Left colon (tissue), 2 donors: ENCODE measurements at regions not wholly inside any gene's neighbourhood (a gene's known extent, or its start where the extent isn't known, plus 50 kb on each side); places are given as distances from the start of the nearest gene placed in this dataset.
"Not testable (repeated sequence)": the region's sequence is repeated elsewhere in the genome, so short reads cannot be mapped to it uniquely, and the experiment has no call there.

Experiments
- ATAC-seq: fragments of 200-7000 bp; cut with Tn5 transposase; one replicate; pipeline ENCODE4 v1.9.1; 2020; ENCODE audit warnings: mild to moderate bottlenecking, moderate library complexity
- DNase-seq, 2 donors: peaks; one replicate each; pipeline ENCODE4 v3.0.0-alpha.2; 2020
- intact Hi-C, 2 donors: fragments of 100-400 bp; cut with DNase I in 1 of 2; cut with micrococcal nuclease in 1 of 2; formaldehyde crosslinking; loops; one replicate each; pipeline versions ENCODE4 v1.11.2 to v1.14.0; 2022; cut with DNase I, micrococcal nuclease
- donor health status: DM: no; HTN: no; CAD: no.
- donor health status: DM: yes; HTN: yes; CAD: no.

GRCh38 chr1:191707288-191707687 is 451.0 kb upstream of the RGS18 start:
- no peak for DNase-seq
- ATAC-seq: no peak
- intact Hi-C loops: no loop called here

- ATAC-seq (no peak), DNase-seq (no peak)
- intact Hi-C loops: no loop called here
These were observed 449.0 kb upstream of the RGS18 start for GRCh38 chr1:191709215-191709614.

- no peak for DNase-seq
- intact Hi-C loops: no loop called here
These were observed 446.3 kb upstream of the RGS18 start for GRCh38 chr1:191711961-191712360.

GRCh38 chr1:191714845-191715244 is 443.4 kb upstream of the RGS18 start:
- no peak for DNase-seq
- intact Hi-C loops: no loop called here
- ATAC-seq: no peak

More at GRCh38 chr1:191711961-191712360, 446.3 kb upstream of the RGS18 start:
- no peak for ATAC-seq

GRCh38 chr1:191729742-191730141 is 428.5 kb upstream of the RGS18 start:
- intact Hi-C loops: no loop called here
- ATAC-seq: no peak
- no peak for DNase-seq

- DNase-seq, ATAC-seq, intact Hi-C loops: not testable (repeated sequence)
These were observed 426.5 kb upstream of the RGS18 start for GRCh38 chr1:191731608-191732302.

- DNase-seq: no peak
- no peak for ATAC-seq
- intact Hi-C loops: no loop called here
These were observed 423.9 kb upstream of the RGS18 start for GRCh38 chr1:191734321-191734720.

- no peak for DNase-seq
- ATAC-seq: no peak
- intact Hi-C loops: no loop called here
These were observed 418.7 kb upstream of the RGS18 start for GRCh38 chr1:191739544-191739943.

GRCh38 chr1:191752342-191752741 is 405.9 kb upstream of the RGS18 start:
- intact Hi-C loops: no loop called here
- no peak for ATAC-seq
- DNase-seq: no peak

GRCh38 chr1:191760016-191760415 is 398.2 kb upstream of the RGS18 start:
- no peak for DNase-seq
- intact Hi-C loops: no loop called here
- ATAC-seq: no peak

- ATAC-seq: no peak
- intact Hi-C loops: no loop called here
- DNase-seq: no peak
These were observed 369.7 kb upstream of the RGS18 start for GRCh38 chr1:191788551-191788950.

- ATAC-seq (no peak), DNase-seq (no peak)
- intact Hi-C loops: no loop called here
These were observed 360.1 kb upstream of the RGS18 start for GRCh38 chr1:191798178-191798577.

- DNase-seq (no peak), ATAC-seq (no peak)
- intact Hi-C loops: no loop called here
These were observed 354.0 kb upstream of the RGS18 start for GRCh38 chr1:191804311-191804710.

- ATAC-seq, intact Hi-C loops, DNase-seq: not testable (repeated sequence)
These were observed 344.7 kb upstream of the RGS18 start for GRCh38 chr1:191813593-191813992.

- ATAC-seq: no peak
- intact Hi-C loops: no loop called here
- DNase-seq: no peak
These were observed 340.1 kb upstream of the RGS18 start for GRCh38 chr1:191818198-191818597.

GRCh38 chr1:191831572-191831971 is 326.7 kb upstream of the RGS18 start:
- no peak for DNase-seq
- intact Hi-C loops: no loop called here
- no peak for ATAC-seq

GRCh38 chr1:191839891-191840290 is 318.4 kb upstream of the RGS18 start:
- no peak for DNase-seq
- intact Hi-C loops: no loop called here
- no peak for ATAC-seq

GRCh38 chr1:191851799-191852595 is 306.3 kb upstream of the RGS18 start:
- ATAC-seq (no peak), DNase-seq (no peak)
- intact Hi-C loops: no loop called here

- DNase-seq: no peak
- no peak for ATAC-seq
- intact Hi-C loops: no loop called here
These were observed 305.4 kb upstream of the RGS18 start for GRCh38 chr1:191852907-191853306.

- DNase-seq (no peak), ATAC-seq (no peak)
- intact Hi-C loops: no loop called here
These were observed 300.7 kb upstream of the RGS18 start for GRCh38 chr1:191857600-191857999.
